Ascending aorta (tissue), 2 donors: ENCODE measurements at regions not wholly inside any gene's neighbourhood (a gene's known extent, or its start where the extent isn't known, plus 50 kb on each side); places are given as distances from the start of the nearest gene placed in this dataset.

ENCODE experiments used
- DNase-seq, 2 donors: peaks; one replicate each; pipeline ENCODE4 v3.0.0-alpha.2; 2019; ENCODE audit warnings: low spot score in 2 of 2
- H3K27ac ChIP-seq, 2 donors: fragments of 200-600 bp; sonication (generic); one replicate each; pipeline ENCODE4 v1.5.1; 2016 to 2017; ENCODE audit warnings: mild to moderate bottlenecking in 1 of 2
- H3K27me3 ChIP-seq: fragments of 200-600 bp; sonication (generic); one replicate; pipeline ENCODE4 v1.5.1; 2017
- H3K36me3 ChIP-seq, 2 donors: fragments of 200-600 bp; sonication (generic); one replicate each; pipeline ENCODE4 v1.5.1; 2016
- H3K4me1 ChIP-seq, 2 donors: fragments of 200-600 bp; sonication (generic); one replicate each; pipeline ENCODE4 v1.5.1; 2016 to 2017; ENCODE audit warnings: mild to moderate bottlenecking in 1 of 2
- H3K4me3 ChIP-seq, 2 donors: fragments of 200-600 bp; sonication (generic); one replicate each; pipeline ENCODE4 v1.5.1; 2016 to 2017; ENCODE audit warnings: mild to moderate bottlenecking in 1 of 2
- H3K9me3 ChIP-seq, 2 donors: fragments of 200-600 bp; sonication (generic); one replicate each; pipeline ENCODE4 v1.5.1; 2016
- intact Hi-C: fragments of 100-400 bp; cut with DNase I; formaldehyde crosslinking; loops from one replicate; pipeline ENCODE4 v1.15.1; 2023
- TF ChIP-seq, protein P1 (sequence below), 3 experiments: fragments of 200-600 bp in 2 of 3; fragments of 450-650 bp in 1 of 3; sonication (generic) in 2 of 3; IDR thresholded peaks; one replicate each; pipeline ENCODE4 v1.5.1; 2016 to 2019; ENCODE audit warnings: antibody characterized with exemption in 3 of 3, mild to moderate bottlenecking in 1 of 3, moderate library complexity in 1 of 3

DNA sequence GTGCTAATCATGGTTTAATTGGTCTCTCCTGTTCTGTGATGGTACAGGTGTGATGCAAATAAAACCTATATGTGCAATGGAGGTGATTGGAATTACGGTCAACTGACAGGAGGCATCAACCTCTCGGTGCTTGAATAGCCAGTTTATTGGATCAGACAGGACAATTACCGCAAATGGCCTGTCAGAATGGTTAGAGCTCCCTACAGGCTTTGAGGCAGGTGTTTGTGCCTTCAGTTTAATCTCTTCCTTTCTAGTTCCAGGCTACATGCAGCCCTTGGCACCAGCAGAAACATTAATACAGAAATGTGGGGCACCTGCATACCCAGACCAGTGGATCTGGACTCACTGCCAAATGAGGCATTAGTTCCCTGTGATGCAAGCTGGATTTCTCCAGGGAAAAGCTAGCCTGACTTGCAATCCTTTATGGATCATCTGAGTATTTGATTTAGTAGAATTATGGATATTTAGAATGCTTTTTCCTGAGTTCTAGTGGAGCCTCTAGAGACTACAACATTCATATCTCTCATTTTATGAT is 128.6 kb downstream of the MAT2B start:
- intact Hi-C loops: no loop called here
- TF ChIP-seq, protein P1, sequence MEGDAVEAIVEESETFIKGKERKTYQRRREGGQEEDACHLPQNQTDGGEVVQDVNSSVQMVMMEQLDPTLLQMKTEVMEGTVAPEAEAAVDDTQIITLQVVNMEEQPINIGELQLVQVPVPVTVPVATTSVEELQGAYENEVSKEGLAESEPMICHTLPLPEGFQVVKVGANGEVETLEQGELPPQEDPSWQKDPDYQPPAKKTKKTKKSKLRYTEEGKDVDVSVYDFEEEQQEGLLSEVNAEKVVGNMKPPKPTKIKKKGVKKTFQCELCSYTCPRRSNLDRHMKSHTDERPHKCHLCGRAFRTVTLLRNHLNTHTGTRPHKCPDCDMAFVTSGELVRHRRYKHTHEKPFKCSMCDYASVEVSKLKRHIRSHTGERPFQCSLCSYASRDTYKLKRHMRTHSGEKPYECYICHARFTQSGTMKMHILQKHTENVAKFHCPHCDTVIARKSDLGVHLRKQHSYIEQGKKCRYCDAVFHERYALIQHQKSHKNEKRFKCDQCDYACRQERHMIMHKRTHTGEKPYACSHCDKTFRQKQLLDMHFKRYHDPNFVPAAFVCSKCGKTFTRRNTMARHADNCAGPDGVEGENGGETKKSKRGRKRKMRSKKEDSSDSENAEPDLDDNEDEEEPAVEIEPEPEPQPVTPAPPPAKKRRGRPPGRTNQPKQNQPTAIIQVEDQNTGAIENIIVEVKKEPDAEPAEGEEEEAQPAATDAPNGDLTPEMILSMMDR (IDR thresholded peaks at IDR 0.05): no peak

DNA sequence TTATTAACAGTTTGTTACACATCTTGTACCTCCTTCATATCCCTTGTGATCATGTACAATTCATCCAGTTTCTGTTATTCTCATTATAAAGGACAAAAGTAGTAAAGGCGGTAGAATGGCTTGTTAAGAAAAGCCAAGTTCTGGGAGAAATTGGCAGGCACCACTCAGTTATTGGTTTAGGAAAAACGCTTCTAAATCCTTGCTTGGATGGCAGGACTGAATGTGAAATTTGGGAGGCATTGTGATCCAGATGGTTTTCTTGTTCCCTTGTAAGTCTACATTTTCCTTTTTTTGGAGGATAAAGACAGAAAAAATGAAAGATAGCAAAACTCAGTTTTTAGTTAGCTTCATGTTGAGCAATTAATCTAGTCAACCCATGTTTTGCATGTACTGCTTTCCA is 130.2 kb downstream of the MAT2B start:
- Histone ChIP-seq H3K36me3 (no peaks in the 10 kb centered on the region), H3K4me1 (no peaks in the 10 kb centered on the region), H3K4me3 (no peak overlapping the region), H3K27me3 (no peaks in the 10 kb centered on the region), H3K9me3 (no peaks in the 10 kb centered on the region), H3K27ac (no peak overlapping the region)
- no peak for DNase-seq
- TF ChIP-seq, protein P1 (IDR thresholded peaks at IDR 0.05): no peak
- intact Hi-C loops: no loop called here

More for the DNA sequence above, 128.6 kb downstream of the MAT2B start:
- Histone ChIP-seq H3K36me3 (no peaks in the 10 kb centered on the region), H3K27me3 (no peaks in the 10 kb centered on the region), H3K9me3 (no peaks in the 10 kb centered on the region), H3K27ac (no peak overlapping the region), H3K4me1 (no peaks in the 10 kb centered on the region), H3K4me3 (no peak overlapping the region)
- DNase-seq: no peak

DNA sequence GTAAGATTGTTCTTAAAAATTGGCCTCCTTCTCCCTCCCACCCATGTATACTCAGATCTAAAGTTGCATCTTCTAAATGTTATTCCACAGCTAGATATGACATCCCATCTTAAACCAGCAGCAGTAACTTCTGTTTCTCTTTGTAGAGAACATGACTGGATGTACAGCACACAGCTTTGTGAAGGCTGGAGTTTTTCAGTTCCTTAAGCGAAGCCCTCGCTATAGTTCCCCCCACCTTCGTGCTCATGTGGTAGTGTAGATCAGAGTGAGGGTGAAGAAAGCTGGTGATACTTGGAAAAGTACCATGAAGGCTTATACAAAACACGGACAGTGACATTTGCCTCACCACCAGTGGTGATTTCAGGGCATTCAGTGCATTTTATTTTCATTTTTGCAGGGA is 137.5 kb downstream of the MAT2B start:
- no peaks in the 10 kb centered on the region for H3K27me3 ChIP-seq
- no peak for DNase-seq
- H3K9me3 ChIP-seq: no peaks in the 10 kb centered on the region
- no peak overlapping the region for H3K4me3 ChIP-seq
- H3K27ac ChIP-seq: no peak overlapping the region
- TF ChIP-seq, protein P1 (IDR thresholded peaks at IDR 0.05): no peak
- no peaks in the 10 kb centered on the region for H3K4me1 ChIP-seq
- intact Hi-C loops: no loop called here
- H3K36me3 ChIP-seq: no peaks in the 10 kb centered on the region

DNA sequence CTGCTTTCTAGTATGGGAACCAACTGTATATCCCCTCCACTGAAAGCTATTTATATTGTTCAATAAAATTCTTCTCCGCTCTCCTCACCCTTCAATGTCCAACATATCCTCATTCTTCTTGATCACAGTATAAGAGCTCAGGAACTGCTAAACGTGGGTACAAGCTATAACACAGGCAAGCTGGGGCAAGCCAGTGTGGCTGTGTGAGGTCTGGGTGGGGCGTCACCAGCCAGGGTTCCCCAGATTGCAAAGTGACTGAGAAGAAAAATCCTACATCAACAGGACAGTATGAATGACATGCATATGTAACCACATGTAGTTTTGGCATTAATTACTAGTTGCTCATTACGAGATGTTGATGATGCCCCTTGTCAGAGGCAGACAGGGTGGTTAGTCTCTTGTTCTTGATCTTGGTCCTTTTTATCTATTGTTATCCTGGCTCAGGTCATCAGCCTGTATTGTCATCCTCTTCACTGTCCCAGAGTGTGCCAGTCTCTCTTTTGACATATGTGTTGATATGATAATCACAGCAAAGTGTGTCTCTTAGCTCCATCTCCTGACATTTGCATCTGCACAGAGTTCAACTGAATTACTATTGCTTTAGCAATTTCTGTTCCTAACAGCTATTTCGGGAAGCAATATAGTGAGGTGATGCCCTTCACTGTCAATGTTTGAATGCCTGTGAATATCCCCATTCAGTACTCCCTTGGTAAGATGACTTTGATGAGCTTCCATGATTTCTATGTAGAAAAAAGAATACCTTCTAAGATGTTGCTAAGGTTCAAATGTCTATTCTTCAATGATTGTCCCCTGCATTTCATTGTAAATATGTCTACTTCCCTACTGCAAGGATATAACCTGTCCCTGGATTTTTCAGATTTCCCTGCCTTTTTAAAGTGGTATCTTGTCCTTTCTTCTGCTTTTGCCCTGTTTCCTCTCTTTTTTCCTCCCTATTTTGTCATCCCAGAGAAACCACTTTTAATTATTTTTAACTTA is 140.3 kb downstream of the MAT2B start:
- Histone ChIP-seq H3K27ac (no peak overlapping the region), H3K4me1 (no peaks in the 10 kb centered on the region), H3K36me3 (no peaks in the 10 kb centered on the region), H3K27me3 (no peaks in the 10 kb centered on the region), H3K9me3 (no peaks in the 10 kb centered on the region), H3K4me3 (no peak overlapping the region)
- TF ChIP-seq, protein P1 (IDR thresholded peaks at IDR 0.05): no peak
- intact Hi-C loops: no loop called here
- no peak for DNase-seq

DNA sequence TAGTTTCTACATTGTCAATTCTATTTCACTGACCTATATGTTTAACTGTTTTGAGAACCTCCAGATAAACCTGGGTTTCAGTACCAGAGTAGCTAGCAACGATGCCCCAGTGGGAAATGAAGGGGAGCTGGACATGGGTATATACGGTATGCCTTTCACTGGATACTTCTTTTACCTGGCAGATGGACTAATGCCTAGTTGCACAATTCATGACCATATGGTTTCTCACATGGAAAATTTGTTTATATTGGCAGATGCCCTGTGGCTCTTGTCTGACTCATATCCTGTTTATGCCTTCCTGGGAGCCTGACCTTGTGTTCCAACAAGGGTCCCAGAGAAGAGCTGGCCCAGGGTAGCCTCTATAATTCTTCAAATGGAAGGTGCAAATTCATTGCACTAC is 144.1 kb downstream of the MAT2B start:
- no peaks in the 10 kb centered on the region for H3K4me1 ChIP-seq
- intact Hi-C loops: no loop called here
- H3K4me3 ChIP-seq: no peak overlapping the region
- no peaks in the 10 kb centered on the region for H3K27me3 ChIP-seq
- TF ChIP-seq, protein P1 (IDR thresholded peaks at IDR 0.05): no peak
- H3K9me3 ChIP-seq: peaks cover 0 to 4% of the 10 kb centered on the region in 2 donors
- H3K36me3 ChIP-seq: no peaks in the 10 kb centered on the region
- H3K27ac ChIP-seq: no peak overlapping the region
- DNase-seq: no peak
